ENCODE measurements at regions not wholly inside any gene's neighbourhood (a gene's known extent, or its start where the extent isn't known, plus 50 kb on each side); places are given as distances from the start of the nearest gene placed in this dataset.

DNA sequence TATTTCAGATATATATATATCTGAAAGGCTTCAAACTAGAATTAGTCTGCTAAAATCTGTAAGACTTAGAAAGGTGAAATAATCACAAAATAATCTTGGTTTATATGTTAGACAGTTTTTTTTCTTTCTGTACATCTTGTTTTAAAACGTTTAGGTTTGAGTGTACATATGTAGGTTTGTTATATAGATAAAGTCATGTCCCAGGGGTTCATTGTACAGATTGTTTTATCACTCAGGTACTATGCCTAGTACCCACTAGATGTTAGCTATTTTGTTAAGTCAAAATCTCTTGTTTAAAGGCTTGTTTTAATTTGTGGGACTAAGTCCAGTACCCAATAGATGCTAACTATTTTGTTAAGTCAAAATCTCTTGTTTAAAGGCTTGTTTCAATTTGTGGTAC, 1339.0 kb upstream of the CITED2 start:
- TF ChIP-seq EZH2 (IDR thresholded peaks at IDR 0.05; ENCODE audit: borderline replicate concordance, low read length): no peak
- TF ChIP-seq, protein P1, sequence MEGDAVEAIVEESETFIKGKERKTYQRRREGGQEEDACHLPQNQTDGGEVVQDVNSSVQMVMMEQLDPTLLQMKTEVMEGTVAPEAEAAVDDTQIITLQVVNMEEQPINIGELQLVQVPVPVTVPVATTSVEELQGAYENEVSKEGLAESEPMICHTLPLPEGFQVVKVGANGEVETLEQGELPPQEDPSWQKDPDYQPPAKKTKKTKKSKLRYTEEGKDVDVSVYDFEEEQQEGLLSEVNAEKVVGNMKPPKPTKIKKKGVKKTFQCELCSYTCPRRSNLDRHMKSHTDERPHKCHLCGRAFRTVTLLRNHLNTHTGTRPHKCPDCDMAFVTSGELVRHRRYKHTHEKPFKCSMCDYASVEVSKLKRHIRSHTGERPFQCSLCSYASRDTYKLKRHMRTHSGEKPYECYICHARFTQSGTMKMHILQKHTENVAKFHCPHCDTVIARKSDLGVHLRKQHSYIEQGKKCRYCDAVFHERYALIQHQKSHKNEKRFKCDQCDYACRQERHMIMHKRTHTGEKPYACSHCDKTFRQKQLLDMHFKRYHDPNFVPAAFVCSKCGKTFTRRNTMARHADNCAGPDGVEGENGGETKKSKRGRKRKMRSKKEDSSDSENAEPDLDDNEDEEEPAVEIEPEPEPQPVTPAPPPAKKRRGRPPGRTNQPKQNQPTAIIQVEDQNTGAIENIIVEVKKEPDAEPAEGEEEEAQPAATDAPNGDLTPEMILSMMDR (IDR thresholded peaks at IDR 0.05; ENCODE audit: low read length): no peak
